ENCODE measurements at regions not wholly inside any gene's neighbourhood (a gene's known extent, or its start where the extent isn't known, plus 50 kb on each side); places are given as distances from the start of the nearest gene placed in this dataset.
"Not testable (repeated sequence)": the region's sequence is repeated elsewhere in the genome, so short reads cannot be mapped to it uniquely, and the experiment has no call there.

DNA sequence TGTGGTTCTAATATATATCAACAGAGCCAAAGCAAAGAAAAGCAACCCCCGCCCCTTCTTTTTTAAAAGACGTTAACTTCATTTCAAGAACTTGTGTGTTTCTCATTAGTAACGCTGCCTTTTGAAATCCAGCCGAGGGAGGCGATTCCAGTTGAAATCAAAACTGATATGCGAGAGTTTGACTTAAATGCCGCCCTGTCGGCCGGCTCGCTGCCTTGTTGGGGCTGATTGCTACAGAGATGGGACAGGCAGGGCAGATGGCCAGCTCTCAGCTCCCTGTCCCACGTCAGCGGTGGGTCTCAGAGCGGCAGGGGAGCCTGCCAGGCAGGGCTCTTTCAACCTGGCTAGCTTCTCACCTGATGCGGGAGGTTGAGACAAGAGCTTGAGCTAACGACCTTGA, 51.9 kb upstream of the ALX4 start:
- DNase-seq (ENCODE audit: low spot score), result no peak

DNA sequence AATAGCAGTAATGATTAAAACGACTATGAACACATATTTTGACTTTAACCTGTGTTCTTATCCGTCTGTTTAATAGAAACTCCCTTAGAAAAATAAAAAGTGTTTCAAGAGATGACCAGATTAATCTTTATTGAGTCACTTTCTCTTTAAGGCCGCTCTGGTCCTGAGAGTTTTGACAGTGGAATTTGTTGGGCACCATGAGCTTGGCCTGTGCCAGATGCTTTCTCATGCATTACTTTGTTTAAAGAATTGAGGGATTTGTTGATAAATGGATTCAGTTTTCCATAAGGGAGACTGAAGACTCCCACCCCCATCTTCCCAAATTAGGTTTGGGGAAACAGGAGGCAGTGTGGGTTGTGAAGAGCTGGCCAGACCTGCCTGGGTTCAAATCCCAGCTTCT, 53.2 kb upstream of the ALX4 start:
- no peak for DNase-seq (ENCODE audit: low spot score)

DNA sequence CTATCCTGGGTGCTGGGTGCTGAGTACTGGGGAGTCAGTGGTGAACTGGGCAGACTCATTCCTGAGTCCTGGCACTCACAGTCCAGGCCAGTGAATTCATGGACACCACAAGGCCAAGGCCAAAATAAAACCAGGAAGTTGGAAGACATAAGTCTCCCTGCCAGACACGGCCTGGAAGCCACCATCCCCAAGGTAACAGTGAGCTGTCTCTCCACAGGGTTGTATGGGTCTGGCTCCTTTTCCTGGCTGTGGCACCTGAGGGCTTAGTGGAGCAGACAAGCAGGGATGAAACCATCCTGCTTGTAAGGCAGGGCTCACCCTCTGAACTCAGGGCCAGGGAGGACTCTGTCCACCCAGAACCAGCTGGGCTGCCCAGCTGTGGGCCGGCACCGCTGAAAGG, 54.7 kb upstream of the ALX4 start:
- DNase-seq (ENCODE audit: low spot score), result no peak

DNA sequence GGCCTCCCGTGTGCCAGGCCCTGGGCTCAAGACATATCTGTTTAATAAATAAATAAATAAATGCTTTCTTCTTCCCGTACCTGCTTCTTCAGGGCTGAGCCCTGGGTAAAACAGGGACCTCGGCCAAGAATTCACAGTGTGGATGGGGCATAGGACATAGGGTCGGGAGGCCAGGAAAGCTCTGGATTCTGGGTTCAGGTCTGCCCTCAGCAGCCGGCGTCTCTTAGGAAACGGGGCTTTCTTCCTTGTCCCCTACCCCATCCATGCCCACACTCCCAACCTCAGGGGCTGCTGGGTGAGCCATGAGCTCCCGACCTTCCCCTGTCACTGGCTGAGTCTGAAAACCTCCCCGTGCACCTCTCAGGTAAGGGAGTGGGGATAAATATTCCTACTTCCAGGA, 55.7 kb upstream of the ALX4 start:
- no peak for DNase-seq (ENCODE audit: low spot score)

DNA sequence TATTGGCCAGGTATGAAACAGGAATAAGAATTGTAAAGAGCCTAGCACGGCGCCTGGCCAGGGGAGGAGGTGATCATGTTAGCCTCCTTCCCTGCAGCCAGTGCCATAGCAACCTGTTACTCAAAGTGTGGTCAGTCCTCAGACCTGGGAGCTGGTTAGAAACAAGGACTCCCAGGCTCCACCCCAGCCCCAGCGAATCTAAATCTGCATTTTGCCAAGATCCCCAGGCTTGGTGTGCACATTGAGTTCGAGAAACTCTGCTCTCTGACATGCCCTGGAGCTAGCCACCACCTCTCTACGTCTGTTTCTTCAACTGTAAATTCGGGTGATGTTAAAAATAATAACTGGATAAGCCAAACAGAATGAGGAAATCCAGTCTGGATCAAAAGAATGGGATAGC, 56.1 kb upstream of the ALX4 start:
- no peak for DNase-seq (ENCODE audit: low spot score)

DNA sequence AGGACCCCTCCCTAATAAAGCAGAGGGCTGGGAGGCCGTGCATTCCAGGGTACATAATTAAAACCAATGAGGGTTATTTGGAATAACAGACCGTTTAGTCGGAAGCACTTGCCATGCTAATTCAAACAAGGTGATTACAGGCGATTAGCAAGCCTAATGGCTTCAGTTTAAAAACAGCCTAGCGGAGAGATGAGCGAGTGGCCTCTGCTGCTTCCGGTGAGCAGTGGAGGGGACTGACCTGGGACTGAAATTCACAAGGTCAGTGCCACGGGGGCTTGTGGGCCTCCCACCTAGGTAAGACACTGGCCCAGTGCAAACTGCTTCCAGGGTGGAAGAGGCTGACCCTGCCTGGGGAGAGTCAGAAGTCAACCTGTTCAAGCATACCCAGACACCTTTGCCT, 56.8 kb upstream of the ALX4 start:
- no peak for DNase-seq (ENCODE audit: low spot score)

DNA sequence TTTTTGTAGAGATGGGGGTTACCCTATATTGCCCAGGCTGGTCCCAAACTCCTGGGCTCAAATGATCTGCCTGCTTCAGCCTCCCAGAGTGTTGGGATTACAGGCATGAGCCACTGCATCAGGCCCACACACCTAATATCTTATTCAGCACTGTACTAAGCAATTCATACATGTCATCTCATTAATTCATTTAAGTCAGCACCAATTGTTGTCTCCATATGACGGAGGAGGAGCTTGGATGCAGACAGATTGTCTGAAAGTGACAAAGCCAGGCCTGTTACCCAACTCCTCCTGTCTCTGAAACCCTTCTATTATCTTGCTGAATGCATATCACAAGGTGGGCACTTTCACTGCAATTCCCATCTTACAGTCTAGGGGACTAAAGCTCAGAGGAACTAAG, 57.5 kb upstream of the ALX4 start:
- DNase-seq (ENCODE audit: low spot score), result no peak

DNA sequence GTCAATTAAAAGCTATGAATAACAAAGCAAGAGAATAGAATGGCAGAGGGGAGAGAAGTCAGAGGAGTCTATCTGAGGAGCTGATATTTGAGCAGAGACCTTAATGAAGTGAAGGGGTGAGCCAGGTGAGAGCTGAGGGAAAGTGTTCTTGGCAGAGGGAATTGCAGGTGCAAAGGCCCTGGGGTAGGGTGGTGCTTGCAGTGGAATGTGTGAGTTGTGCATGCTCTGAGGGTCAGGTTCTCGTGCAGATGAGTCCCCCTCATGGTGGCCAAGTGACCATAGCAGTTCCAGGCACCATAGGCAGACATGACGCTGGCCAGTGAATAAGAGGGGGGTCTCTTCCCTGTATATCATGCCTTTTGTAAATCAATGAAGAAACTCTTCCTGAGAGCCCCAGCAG, 58.9 kb upstream of the ALX4 start:
- no peak for DNase-seq (ENCODE audit: low spot score)

DNA sequence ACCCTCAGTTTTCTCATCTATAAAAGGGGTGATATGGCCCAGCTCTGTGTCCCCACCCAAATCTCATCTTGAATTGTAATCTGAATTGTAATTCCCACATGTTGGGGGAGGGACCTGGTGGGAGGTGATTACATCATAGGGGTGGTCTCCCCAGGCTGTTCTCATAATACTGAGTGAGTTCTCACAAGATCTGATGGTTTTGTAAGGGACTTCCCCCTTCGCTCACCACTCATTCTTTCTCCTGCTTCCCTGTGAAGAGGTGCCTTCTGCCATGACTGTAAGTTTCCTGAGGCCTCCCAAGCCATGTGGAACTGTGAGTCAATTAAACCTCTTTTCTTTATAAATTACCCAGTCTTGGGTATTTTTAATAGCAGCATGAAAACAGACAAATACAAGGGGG, 61.1 kb upstream of the ALX4 start:
- DNase-seq (ENCODE audit: low spot score), result not testable (repeated sequence)

DNA sequence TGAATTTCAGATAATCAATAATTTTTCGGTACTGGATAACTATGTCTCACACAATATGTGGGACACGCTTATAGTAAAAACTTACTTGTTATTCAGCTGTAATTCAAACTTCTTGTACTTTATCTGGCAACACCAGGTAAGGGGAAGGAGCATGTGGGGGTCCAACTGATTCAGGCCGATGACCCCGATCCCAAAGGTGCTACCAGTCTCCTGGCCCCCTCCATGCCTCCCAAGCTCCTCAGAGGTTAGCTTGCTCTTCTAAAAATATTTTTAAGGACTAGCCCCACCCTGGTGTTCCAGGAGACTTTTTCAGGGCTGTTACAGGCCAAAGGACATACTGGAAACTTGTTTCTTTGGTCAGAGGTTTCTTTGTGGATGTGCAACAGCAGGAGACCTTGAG, 61.8 kb upstream of the ALX4 start:
- no peak for DNase-seq (ENCODE audit: low spot score)

DNA sequence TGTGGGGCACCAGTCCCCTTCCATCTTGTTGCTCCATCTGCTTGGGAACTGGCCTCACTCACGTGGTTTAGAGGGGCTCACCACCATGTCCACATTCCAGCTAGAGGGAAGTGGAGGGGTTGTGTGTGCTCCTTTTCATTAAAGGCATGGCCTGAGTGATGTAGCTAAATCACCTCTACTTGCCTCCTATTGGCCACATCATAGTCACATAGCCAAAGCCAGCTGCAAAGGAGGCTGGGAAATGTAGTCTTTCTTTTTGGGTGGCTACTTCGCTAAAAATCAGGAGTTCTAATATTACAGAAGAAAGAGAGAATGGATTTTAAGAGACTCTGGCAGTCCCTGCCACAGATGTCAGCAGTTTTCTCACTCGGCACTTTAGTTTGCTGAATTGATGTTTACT, 63.0 kb upstream of the ALX4 start:
- DNase-seq (ENCODE audit: low spot score), result no peak

DNA sequence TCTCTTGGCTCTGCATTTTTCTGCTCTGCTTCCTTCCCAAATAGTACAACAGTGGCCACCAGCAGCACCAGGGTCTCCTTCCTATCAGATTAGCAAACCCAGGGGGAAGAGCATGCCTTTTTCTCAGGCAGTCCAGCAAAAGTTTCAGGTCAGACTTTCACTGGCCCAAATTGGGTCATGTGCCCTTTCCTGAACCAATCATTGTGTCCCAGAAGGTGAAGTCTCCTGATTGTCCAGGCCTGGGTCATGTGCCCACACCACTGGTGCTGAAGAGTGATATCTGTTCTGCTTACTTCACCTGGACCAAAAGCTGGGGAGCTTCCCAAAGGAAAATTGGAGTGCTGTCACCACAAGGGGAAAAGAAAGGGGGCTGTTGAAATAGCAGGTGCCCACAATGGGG, 64.1 kb upstream of the ALX4 start:
- no peak for DNase-seq (ENCODE audit: low spot score)

DNA sequence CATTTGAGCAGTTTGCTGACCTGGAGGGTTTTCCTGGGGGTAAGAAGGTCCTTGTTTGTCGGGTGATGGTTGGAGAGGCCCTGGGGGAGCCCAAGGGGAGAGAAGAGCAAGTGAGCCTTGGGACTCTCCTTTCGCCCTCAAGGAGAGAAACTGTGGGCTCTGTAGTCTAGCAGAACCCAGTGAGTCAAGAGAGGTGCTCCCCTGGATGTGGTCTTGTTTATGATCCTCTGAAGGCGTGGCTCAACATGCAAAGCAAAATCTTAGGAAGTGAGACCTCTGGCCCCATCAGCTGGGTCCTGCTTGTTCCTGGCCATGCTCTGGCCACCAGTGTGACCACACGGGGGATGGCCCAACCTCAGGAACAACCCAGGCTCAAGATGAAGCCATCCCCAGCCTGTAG, 66.5 kb upstream of the ALX4 start:
- DNase-seq (ENCODE audit: low spot score), result no peak

DNA sequence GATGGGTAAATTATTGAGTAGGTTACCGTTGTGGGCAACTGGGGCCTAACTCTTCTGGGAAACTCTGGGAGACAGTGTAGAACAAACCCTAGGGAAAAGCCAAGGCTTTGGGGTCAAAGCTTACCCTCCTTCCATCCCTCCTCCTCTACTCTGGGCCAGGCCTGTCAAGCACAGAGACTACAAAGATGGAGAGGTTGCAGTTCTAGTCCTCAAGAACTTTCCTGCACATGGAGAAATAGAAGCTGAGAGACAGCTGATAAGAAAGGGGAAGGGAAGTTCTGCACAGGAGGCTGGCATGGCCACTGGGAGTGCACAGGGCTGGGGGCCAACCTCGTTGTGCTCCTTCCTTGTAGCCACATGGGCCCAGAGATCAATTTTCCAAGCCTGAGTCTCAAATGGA, 67.2 kb upstream of the ALX4 start:
- DNase-seq (ENCODE audit: low spot score), result no peak

DNA sequence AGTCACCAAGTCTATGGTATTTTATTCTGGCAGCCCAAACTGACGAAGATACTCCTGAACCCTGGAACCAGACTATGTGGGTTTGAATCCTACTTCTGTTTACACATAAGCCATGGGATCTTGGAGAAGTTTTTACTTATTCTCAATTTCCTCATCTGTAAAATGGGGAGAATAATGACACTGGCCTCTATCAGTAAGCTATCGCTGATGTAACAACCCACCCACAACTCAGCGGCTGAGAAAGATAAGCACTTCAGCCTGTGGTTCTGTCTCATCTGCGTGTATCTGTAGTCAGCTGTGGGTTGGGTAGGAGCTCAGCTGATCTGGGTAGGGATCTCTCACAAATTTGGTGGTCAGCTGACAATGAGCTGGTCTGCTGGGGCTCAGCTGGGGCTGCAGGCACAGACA, 68.0 kb upstream of the ALX4 start:
- no peak for DNase-seq (ENCODE audit: low spot score)

DNA sequence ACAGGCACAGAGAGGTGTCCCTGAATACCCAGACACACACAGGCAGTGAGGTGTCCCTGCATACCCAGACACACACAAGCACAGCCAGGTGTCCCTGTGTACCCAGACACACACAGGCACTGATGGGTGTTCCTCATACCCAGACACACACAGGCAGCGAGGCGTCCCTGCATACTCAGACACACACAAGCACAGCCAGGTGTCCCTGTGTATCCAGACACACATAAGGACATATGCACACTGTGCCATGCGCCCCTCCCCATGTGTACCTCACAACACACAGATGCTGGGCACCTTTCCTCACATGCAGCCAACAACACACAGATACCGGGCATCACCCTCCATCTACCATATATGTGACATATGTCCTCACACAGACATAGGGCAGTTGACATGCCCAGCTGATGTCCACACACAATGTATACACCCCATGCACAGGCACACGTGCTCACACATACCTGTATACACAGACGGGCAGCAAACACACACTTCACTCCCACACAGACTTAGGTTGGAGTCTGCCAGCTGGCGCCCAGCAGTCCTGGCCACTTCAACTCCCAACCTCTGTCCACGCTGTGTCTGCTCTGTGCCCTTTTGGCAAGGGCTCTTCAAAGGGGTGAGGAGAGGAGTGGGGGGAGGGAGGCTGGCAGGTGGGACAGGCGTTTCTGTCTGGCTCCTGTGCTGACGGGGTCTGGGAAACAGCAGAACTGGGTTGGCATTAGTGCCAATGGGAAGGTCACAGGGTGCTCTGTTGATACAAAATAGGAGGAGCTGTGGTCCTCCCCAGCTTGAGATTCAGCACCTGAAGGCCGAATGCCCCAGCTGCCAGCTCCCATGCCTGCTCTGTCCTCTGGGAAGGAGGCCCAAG, 69.4 kb upstream of the ALX4 start:
- DNase-seq (ENCODE audit: low spot score), result no peak

DNA sequence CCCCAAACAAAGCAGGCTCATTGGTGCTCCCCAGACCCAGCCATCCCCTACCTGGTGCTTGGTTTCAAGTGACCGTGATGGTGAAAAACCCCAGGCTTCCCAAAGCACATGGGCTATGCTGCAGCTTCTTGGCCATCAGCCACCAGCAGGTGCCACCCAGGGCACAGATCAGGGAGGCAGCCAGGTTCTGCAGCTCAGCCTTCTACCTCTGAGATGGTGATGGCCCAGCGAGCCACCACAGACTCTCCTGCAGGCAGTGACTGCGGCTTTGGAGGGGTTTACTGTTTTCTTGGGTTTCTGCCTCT, 70.0 kb upstream of the ALX4 start:
- no peak for DNase-seq (ENCODE audit: low spot score)

DNA sequence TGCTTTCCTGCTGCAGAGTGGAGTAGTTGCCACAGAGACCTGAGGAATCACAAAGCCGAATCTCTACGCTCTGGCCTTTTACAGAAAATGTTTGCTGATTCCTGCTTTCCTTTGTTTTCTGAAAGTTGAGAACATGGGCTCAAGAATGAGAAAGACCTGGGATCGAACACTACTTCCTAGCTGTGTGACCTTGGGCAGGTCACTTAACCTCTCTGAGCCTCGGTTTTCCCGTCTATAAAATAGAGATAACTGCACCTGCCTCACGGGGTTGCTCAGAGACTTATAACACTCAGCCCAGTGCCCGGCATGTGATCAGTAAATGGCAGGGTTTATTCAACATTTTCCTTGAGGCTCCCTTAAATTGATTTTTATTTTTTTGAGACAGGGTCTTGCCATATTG, 70.9 kb upstream of the ALX4 start:
- no peak for DNase-seq (ENCODE audit: low spot score)

DNA sequence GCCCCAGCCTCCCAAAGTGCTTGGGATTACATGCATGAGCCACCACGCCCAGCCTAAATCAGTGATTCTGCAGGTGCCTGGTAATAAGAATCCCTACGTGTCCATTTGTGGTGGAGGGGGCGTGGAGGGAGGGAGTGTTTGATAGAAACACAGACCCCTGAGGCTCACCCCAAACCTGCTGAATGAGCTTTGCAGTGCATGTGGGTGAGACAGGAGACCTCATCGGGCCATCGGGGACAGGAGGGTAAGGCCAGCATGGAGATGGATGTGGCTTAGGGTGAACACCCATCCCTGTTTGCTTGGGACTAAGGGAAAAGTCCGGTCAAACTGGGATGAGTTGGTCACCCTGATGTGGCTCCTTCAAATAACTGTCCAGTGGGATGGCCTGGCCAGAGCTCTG, 71.3 kb upstream of the ALX4 start:
- no peak for DNase-seq (ENCODE audit: low spot score)

DNA sequence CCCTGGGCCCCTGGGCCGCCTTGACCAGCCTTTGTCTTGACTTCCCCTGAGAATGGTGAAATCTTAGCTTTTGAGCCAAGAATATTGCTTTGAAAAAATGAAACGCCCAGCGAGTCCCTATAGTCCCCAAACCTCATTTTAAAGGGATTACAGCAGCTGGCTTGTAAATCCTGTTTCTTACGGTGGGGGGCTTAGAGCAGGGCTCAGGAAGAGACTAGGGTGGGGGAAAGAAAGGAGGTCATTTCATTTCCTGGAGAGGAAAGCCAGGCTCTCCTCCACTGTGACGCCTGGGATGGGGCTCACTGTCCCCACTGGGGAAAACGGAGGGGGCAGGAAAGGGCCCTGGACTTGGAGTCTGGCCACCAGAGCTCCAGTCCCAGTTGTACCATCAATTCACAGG, 72.2 kb upstream of the ALX4 start:
- DNase-seq (ENCODE audit: low spot score), result no peak

DNA sequence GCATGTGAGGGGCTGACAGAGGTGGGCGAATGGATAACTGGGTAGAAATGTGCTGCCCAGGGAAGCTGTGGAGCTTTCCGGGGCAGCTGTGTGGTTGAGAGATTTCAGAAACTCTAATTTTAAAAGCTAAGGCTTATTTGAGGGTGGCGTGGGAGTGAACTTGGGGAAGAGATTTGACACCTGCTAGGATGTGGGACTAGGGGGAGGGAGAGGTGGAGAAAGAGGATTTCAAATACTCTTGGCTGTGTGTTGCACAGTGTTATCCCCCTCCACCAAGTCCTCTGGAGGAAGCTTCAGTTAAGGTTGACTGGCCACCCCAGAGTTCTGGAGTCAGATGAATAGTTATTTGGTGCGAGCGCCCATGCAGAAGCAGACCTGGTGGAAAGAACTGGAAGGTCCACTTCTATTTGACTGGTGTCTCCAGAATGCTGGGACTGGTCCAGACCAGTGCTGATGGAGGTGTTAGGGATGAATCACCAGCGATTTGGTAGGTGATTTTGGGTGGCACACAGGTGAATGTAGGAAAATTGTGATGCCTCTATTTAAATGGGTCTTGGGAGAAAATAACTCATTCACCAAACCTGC, 72.8 kb upstream of the ALX4 start:
- DNase-seq (ENCODE audit: low spot score), result no peak

DNA sequence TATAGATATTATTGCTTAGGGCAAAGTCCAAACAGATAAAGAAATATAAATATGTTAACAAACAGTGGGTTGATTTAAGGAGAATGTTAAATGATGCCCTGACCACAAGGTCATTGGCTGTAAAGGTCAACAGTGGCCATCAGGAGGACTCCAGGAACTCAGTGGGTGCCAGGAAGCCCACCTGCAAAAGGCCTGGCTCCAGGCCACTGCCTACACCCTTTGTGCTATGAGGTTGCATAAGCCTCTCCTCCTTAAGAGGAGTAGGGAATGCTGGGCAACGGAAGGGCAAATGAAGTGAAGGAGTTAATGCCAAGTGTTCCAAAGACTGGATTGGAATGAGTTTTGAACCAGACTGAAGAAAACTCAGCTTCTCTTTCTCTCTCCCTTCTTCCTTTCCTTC, 73.3 kb upstream of the ALX4 start:
- no peak for DNase-seq (ENCODE audit: low spot score)

DNA sequence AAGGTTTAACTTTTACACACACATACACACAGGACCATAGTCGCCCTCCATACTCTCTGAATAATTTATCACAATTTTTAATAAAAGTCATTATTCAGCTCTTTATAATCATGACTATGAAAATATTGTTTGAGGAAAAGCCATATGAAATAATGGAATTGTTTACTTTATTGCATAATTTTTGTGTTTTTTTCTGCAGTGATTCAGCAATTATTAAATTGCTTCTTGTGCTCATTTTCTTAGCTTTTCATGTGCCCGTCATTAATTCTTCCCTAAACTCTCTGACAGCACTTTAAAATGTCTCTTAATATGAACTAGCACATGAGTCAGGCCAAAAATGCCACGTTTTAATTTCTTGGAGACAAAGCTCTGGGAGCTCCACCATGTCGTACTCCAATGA, 77.5 kb upstream of the ALX4 start:
- DNase-seq (ENCODE audit: low spot score), result no peak

DNA sequence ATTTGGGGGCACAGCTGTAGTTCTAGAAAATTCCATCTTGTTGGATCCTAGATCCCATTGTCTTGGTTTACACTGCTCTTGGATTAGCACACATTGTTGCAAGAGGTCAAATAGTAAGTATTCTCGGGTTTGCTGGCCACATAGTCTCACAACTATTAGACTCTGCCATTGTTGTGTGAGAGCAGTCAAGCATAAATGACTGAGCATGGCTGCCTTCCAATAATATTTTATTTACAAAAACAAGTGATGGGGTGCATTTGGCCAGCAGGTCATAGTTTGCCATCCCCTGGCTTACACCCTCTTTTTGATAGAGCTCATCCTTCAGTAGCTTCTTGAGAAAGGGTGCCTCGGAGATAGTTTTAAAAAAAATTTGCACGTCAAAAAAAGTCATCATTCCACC, 77.9 kb upstream of the ALX4 start:
- no peak for DNase-seq (ENCODE audit: low spot score)

All from H4 (cell line).